ENCODE measurements at regions not wholly inside any gene's neighbourhood (a gene's known extent, or its start where the extent isn't known, plus 50 kb on each side); places are given as distances from the start of the nearest gene placed in this dataset.

DNA sequence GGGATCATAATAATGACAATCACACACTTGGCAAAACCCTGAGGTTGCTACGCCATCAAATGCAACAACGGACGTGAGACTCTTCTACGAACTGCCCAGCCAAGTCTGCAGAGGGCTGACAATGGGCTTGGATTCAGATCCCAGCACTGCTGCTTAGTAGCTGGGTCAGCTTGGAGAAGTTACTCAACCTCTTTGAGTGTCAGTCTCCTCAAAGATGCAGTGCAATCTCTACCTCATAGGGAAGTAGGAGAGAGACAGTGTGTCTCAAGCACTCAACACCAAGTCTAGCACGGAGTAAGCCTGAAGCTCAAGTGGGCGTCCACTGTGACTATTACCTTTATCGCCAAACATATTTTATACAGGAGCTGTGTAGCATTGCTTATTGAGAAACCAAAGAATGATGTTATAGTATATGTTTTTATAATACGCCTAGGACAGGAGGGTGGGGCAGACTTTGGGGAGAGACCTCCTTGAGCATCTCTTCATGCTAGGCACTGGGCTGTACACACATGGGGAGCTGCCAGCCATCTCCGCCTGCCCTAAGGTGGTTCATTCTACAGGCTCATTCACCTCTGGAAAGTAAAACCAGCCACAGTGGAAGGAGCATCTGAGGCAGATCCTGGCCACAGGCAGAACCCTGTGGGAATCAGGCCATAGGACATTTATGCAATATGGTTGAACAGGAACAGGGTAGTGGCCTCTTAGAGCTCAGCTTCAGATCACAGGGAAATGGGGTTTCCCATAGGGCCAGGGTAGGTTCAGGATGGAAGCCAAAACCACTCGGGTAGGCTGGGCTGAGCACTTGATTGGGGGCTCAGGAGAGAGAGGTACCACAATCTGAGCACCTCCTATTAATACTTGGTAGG is 160.2 kb downstream of the MRPL14 start:
- intact Hi-C loops (cut with DNase I; ENCODE audit: low total_unique reads): no loop called here

DNA sequence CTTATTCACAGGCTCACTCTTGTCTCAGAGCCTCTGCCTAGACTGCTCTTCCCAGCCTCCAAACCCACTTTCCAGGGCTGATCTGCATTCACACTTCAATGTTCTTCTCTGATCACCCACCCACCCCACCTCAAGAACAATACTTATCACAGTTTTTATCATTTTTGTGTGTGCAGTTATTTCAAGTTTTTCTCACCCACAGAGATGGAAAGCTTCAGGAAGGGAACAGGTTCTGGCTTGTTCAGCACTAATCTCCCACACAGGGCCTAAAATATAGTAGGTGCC is 160.9 kb downstream of the MRPL14 start:
- no peak for ATAC-seq
- DNase-seq: no peak
- Histone ChIP-seq H3K4me3 (no peak overlapping the region), H3K27ac (no peak overlapping the region), H3K4me1 (peaks cover 6 to 9% of the 10 kb centered on the region in 2 donors), H3K27me3 (no peaks in the 10 kb centered on the region), H3K36me3 (no peaks in the 10 kb centered on the region), H3K9me3 (no peaks in the 10 kb centered on the region)
- TF ChIP-seq POLR2A (IDR thresholded peaks at IDR 0.05) (no peak), CTCF (IDR thresholded peaks at IDR 0.05 in 4 of 5, conservative IDR thresholded peaks at IDR 0.05 in 1 of 5) (no peak)
- intact Hi-C loops (cut with DNase I; ENCODE audit: low total_unique reads): no loop called here
- in situ Hi-C loops (cut with MboI; ENCODE audit: low sequenced_read_pairs in 4 of 4): no loop called here

More for the DNA sequence above, 160.2 kb downstream of the MRPL14 start:
- Histone ChIP-seq H3K27ac (no peak overlapping the region), H3K27me3 (no peaks in the 10 kb centered on the region), H3K4me3 (no peak overlapping the region), H3K4me1 (peaks cover 14 to 15% of the 10 kb centered on the region in 2 donors), H3K9me3 (no peaks in the 10 kb centered on the region), H3K36me3 (no peaks in the 10 kb centered on the region)
- TF ChIP-seq CTCF (IDR thresholded peaks at IDR 0.05 in 4 of 5, conservative IDR thresholded peaks at IDR 0.05 in 1 of 5) (no peak), POLR2A (IDR thresholded peaks at IDR 0.05) (no peak)
- DNase-seq: no peak
- in situ Hi-C loops (cut with MboI; ENCODE audit: low sequenced_read_pairs in 4 of 4): no loop called here
- ATAC-seq: no peak

- peak in 1 of 2 donors; percentile 33 for ATAC-seq
- no peak for TF ChIP-seq CTCF (IDR thresholded peaks at IDR 0.05 in 4 of 5, conservative IDR thresholded peaks at IDR 0.05 in 1 of 5)
- TF ChIP-seq POLR2A (IDR thresholded peaks at IDR 0.05): no peak
- DNase-seq: no peak
- no peaks in the 10 kb centered on the region for H3K27me3 ChIP-seq
- no peak overlapping the region for H3K4me3 ChIP-seq
- no peaks in the 10 kb centered on the region for H3K36me3 ChIP-seq
- in situ Hi-C loops (cut with MboI; ENCODE audit: low sequenced_read_pairs in 4 of 4) (no loop called here), intact Hi-C loops (cut with DNase I; ENCODE audit: low total_unique reads) (no loop called here)
- no peaks in the 10 kb centered on the region for H3K9me3 ChIP-seq
- peaks cover under 1 to 4% of the 10 kb centered on the region in 2 donors for H3K4me1 ChIP-seq
- no peak overlapping the region for H3K27ac ChIP-seq
Measured at GRCh38 chr6:43965628-43966373, 161.5 kb downstream of the MRPL14 start.

- H3K36me3 ChIP-seq: no peaks in the 10 kb centered on the region
- no peaks in the 10 kb centered on the region for H3K9me3 ChIP-seq
- intact Hi-C loops (cut with DNase I; ENCODE audit: low total_unique reads) (no loop called here), in situ Hi-C loops (cut with MboI; ENCODE audit: low sequenced_read_pairs in 4 of 4) (no loop called here)
- no peaks in the 10 kb centered on the region for H3K4me1 ChIP-seq
- no peak overlapping the region for H3K4me3 ChIP-seq
- no peak for ATAC-seq
- H3K27me3 ChIP-seq: no peaks in the 10 kb centered on the region
- DNase-seq: no peak
- H3K27ac ChIP-seq: no peak overlapping the region
- TF ChIP-seq CTCF (IDR thresholded peaks at IDR 0.05 in 4 of 5, conservative IDR thresholded peaks at IDR 0.05 in 1 of 5) (no peak), POLR2A (IDR thresholded peaks at IDR 0.05) (no peak)
Measured at GRCh38 chr6:43964659-43965570, 162.3 kb downstream of the MRPL14 start.
